IMR-90 (cell line): ENCODE measurements at regions not wholly inside any gene's neighbourhood (a gene's known extent, or its start where the extent isn't known, plus 50 kb on each side); places are given as distances from the start of the nearest gene placed in this dataset.

Experiments
- MXI1 ChIP-seq: IDR thresholded peaks from 2 replicates; pipeline ENCODE4 v1.6.1; 2012; ENCODE audit warnings: low read depth, mild to moderate bottlenecking, low read length, moderate library complexity, borderline replicate concordance
- POLR2A ChIP-seq: IDR thresholded peaks from 2 replicates; pipeline ENCODE4 v1.6.1; 2012; ENCODE audit warnings: mild to moderate bottlenecking, low read depth, low read length
- TF ChIP-seq, protein P1 (sequence below): conservative IDR thresholded peaks from 2 replicates; pipeline ENCODE4 v1.5.1; 2012; ENCODE audit warnings: mild to moderate bottlenecking, low read depth, low read length, improper control_type of control experiment

- TF ChIP-seq, protein P1, sequence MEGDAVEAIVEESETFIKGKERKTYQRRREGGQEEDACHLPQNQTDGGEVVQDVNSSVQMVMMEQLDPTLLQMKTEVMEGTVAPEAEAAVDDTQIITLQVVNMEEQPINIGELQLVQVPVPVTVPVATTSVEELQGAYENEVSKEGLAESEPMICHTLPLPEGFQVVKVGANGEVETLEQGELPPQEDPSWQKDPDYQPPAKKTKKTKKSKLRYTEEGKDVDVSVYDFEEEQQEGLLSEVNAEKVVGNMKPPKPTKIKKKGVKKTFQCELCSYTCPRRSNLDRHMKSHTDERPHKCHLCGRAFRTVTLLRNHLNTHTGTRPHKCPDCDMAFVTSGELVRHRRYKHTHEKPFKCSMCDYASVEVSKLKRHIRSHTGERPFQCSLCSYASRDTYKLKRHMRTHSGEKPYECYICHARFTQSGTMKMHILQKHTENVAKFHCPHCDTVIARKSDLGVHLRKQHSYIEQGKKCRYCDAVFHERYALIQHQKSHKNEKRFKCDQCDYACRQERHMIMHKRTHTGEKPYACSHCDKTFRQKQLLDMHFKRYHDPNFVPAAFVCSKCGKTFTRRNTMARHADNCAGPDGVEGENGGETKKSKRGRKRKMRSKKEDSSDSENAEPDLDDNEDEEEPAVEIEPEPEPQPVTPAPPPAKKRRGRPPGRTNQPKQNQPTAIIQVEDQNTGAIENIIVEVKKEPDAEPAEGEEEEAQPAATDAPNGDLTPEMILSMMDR = no peak
- TF ChIP-seq POLR2A (no peak), MXI1 (no peak)
Observed at GRCh38 chr13:76715621-76716020, 170.6 kb downstream of the KCTD12 start.
